Islet precursor cell (in vitro differentiated cells): ENCODE measurements at regions not wholly inside any gene's neighbourhood (a gene's known extent, or its start where the extent isn't known, plus 50 kb on each side); places are given as distances from the start of the nearest gene placed in this dataset.
A peak's percentile ranks its signal among the peaks of the same experiment; 100 is the strongest.

ENCODE experiments used
- DNase-seq: peaks from one replicate; pipeline ENCODE4 v3.0.0-alpha.2; 2018

GRCh38 chr6:103236923-103237322 lies 1622.8 kb downstream of the HACE1 start:
- no peak for DNase-seq

- no peak for DNase-seq
Observed at GRCh38 chr6:103231181-103231580, 1628.5 kb downstream of the HACE1 start.

- DNase-seq: no peak
Observed at GRCh38 chr6:103215847-103216246, 1643.9 kb downstream of the HACE1 start.

DNA sequence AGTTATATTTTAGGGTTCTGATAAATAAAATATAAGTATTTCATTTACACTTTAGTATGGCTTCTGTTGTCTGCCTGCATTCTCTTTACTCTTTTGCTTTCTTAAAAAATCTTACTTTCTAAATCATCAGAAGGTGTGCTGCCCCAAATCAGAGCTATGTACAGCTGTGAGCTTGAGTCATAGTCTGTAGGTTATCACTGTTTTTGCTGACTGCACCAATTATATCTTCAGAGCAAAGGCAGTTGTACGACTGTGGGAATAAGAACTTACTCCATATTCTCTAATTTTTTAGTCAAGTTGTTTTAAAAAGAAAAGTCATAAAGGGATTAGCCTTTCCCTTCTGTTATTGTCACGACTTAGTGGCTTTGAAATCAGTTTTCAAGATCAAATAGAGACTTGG lies 1649.0 kb downstream of the HACE1 start:
- no peak for DNase-seq

DNA sequence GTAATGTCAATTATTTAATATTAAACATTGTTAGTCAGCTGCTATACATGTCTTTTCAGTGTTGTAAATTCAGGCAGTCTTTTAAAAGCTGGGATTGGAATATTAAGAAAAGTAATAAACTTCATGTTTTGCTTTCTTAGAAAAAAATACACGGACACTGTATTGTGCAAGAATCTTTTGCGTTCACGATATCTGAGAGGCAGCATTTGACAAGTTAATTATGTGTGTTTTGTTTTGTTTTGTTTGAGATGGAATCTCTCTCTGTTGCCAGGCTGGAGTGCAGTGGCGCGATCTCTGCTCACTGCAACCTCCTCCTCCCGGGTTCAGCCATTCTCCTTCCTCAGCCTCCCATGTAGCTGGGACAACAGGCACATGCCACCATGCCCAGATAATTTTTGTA lies 1661.3 kb downstream of the HACE1 start:
- DNase-seq: no peak

- DNase-seq: no peak
Observed at GRCh38 chr6:103193413-103193812, 1666.3 kb downstream of the HACE1 start.

DNA sequence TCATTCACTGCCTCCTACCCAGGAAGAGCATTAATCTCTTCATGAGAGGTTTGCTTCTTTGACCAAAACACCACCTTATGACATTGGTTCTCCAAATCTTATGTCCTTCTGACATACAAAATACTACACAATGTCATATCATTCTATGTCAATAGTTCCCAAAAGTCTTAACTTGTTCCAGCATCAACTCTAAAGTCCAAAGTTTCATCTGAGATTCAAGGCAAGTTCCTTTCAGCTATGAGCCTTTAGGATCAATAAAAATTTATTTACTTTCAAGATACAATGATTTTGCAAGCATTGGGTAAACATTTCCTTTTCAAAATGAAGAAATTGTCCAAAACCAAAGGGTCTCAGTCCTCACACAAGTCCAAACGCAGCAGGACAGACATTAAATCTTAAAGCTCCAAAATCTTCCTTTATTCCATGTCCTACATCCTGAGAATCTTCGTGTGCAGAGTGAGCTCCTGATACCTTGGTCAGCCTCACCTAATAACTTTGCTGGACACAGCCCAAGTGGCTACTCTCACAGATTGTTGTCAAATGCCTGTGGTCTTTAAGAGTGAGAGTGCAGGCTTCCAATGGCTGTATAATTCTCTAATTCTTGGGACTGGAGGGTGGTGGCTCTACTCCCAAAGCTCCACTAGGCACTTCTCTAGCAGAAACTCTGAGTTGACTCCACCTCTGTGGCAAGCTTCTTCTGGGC lies 1668.2 kb downstream of the HACE1 start:
- no peak for DNase-seq

GRCh38 chr6:103184776-103185175 lies 1674.9 kb downstream of the HACE1 start:
- DNase-seq: no peak

GRCh38 chr6:103183831-103184411 lies 1675.8 kb downstream of the HACE1 start:
- DNase-seq: peak; percentile 77

- DNase-seq: no peak
Observed at GRCh38 chr6:103178193-103178592, 1681.5 kb downstream of the HACE1 start.

GRCh38 chr6:103177791-103178190 lies 1681.9 kb downstream of the HACE1 start:
- no peak for DNase-seq

DNA sequence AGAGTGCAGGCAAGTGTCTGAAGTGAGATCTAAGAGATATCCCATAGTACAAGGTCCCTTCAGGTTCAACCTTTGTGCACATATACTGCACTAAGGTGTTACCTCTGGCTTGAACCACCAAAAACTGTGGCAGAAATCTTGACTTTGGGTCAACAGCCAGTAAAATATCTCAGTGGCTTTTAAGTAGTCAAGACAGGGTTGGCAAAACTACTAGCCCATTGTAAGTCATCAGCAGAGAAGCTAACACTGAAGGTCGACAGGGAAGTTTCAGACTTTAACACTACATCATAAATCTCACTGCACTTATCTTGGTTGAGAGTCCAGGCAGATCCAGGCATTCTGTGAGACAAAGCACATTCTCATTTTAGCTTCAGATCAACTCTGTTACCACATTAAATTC lies 1684.7 kb downstream of the HACE1 start:
- DNase-seq: no peak

GRCh38 chr6:103167345-103168071 lies 1692.2 kb downstream of the HACE1 start:
- DNase-seq: no peak

GRCh38 chr6:103154779-103155572 lies 1704.7 kb downstream of the HACE1 start:
- DNase-seq: no peak

DNA sequence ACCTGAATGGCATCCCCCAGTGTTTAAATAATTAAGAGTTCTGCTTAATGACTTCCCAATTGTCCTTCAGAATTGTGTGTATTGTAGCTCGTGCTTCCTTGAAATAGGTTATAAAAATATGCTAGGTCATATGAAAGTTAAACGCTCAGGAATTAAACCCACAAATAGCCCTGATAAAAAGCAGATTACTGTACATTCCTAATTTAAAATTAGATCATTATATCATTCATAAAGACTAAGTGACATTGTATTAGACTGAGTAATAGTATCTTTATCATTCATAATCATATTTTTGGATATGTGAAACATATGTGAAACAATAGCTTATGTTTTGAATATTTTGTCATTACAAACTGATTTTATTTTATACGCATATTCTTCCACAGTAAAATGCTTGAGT lies 1706.7 kb downstream of the HACE1 start:
- DNase-seq: no peak

DNA sequence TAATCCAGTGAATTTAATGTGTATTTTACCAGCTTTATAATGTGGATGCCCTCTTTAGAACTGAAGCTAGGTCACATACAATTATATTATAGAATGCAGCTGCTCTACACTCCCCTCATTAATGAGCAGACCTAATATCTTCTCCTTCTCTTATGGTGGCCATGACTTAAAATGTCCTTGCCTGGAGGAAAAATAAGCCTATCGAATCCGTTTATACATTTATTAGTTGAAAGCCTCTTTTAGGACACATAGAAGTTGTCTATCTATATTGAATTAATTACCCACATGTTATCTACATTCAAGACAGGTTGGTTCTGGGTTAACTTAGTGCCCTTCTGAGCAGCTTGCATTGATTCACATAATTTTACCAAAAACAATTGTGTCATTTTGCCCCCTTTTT lies 1716.8 kb downstream of the HACE1 start:
- no peak for DNase-seq

GRCh38 chr6:103140308-103141027 lies 1719.3 kb downstream of the HACE1 start:
- no peak for DNase-seq

- no peak for DNase-seq
Observed at GRCh38 chr6:103139377-103139776, 1720.3 kb downstream of the HACE1 start.

GRCh38 chr6:103124471-103124870 lies 1731.0 kb downstream of the GRIK2 start:
- no peak for DNase-seq

- DNase-seq: peak; percentile 91
Observed at GRCh38 chr6:103122766-103123601, 1729.5 kb downstream of the GRIK2 start.

GRCh38 chr6:103119056-103119455 lies 1725.5 kb downstream of the GRIK2 start:
- DNase-seq: no peak

- no peak for DNase-seq
Observed at GRCh38 chr6:103114582-103114981, 1721.1 kb downstream of the GRIK2 start.
